ENCODE measurements at regions not wholly inside any gene's neighbourhood (a gene's known extent, or its start where the extent isn't known, plus 50 kb on each side); places are given as distances from the start of the nearest gene placed in this dataset.
"Not testable (repeated sequence)": the region's sequence is repeated elsewhere in the genome, so short reads cannot be mapped to it uniquely, and the experiment has no call there.

- WGBS, 3 donors = 64 to 68% methylated on average over 3 of the region's 3 CpGs; no CpG with 5 or more reads in 1 of the 3 donors
- no peak overlapping the region for H3K27ac ChIP-seq (ENCODE audit: low read depth, low read length)
These were observed 532.6 kb upstream of the AMELY start for GRCh38 chrY:7444141-7444540.

- WGBS, 3 donors = 49 to 62% methylated on average over 4 of the region's 4 CpGs; no CpG with 5 or more reads in 1 of the 3 donors
These were observed 529.4 kb upstream of the AMELY start for GRCh38 chrY:7440796-7441530.

GRCh38 chrY:7437086-7437485 is 525.5 kb upstream of the AMELY start:
- H3K27ac ChIP-seq (ENCODE audit: low read depth, low read length) = no peak overlapping the region
- WGBS, 3 donors = 90 to 95% methylated on average over 1 of the region's 1 CpG; no CpG with 5 or more reads in 1 of the 3 donors

More at GRCh38 chrY:7440796-7441530, 529.4 kb upstream of the AMELY start:
- no peak overlapping the region for H3K27ac ChIP-seq (ENCODE audit: low read depth, low read length)

GRCh38 chrY:7433817-7434809 is 522.6 kb upstream of the AMELY start:
- WGBS, 3 donors = 86 to 90% methylated on average over 10 of the region's 10 CpGs; no CpG with 5 or more reads in 1 of the 3 donors

GRCh38 chrY:7419165-7419564 is 507.6 kb upstream of the AMELY start:
- H3K27ac ChIP-seq (ENCODE audit: low read depth, low read length) = no peak overlapping the region
- whole genome bisulfite sequencing, 3 donors = 47 to 73% methylated on average over 3 of the region's 3 CpGs; no CpG with 5 or more reads in 1 of the 3 donors

More at GRCh38 chrY:7433817-7434809, 522.6 kb upstream of the AMELY start:
- H3K27ac ChIP-seq (ENCODE audit: low read depth, low read length) = no peak overlapping the region

- H3K27ac ChIP-seq (ENCODE audit: low read depth, low read length) = no peak overlapping the region
- WGBS, 3 donors = 91 to 97% methylated on average over 15 to 16 of the region's 16 CpGs; no CpG with 5 or more reads in 1 of the 3 donors
These were observed 506.4 kb upstream of the AMELY start for GRCh38 chrY:7417946-7418345.

GRCh38 chrY:7416406-7416805 is 504.9 kb upstream of the AMELY start:
- no peak overlapping the region for H3K27ac ChIP-seq (ENCODE audit: low read depth, low read length)
- WGBS, 3 donors = 93 to 95% methylated on average over 3 of the region's 3 CpGs; no CpG with 5 or more reads in 1 of the 3 donors

- WGBS, 3 donors = 92 to 94% methylated on average over 7 of the region's 7 CpGs; no CpG with 5 or more reads in 1 of the 3 donors
- H3K27ac ChIP-seq (ENCODE audit: low read depth, low read length) = no peak overlapping the region
These were observed 503.6 kb upstream of the AMELY start for GRCh38 chrY:7415157-7415633.

- WGBS, 3 donors = 93 to 94% methylated on average over 4 of the region's 4 CpGs; no CpG with 5 or more reads in 1 of the 3 donors
- H3K27ac ChIP-seq (ENCODE audit: low read depth, low read length) = no peak overlapping the region
These were observed 478.5 kb upstream of the AMELY start for GRCh38 chrY:7390056-7390455.

- 40 to 64% methylated on average over 6 of the region's 6 CpGs; no CpG with 5 or more reads in 1 of the 3 donors for WGBS, 3 donors
- H3K27ac ChIP-seq (ENCODE audit: low read depth, low read length) = no peak overlapping the region
These were observed 471.4 kb upstream of the AMELY start for GRCh38 chrY:7382988-7383387.

- H3K27ac ChIP-seq (ENCODE audit: low read depth, low read length) = no peak overlapping the region
These were observed 465.5 kb upstream of the AMELY start for GRCh38 chrY:7377091-7377490.

- WGBS, 3 donors = 91 to 98% methylated on average over 4 of the region's 4 CpGs; no CpG with 5 or more reads in 1 of the 3 donors
- H3K27ac ChIP-seq (ENCODE audit: low read depth, low read length) = not testable (repeated sequence)
These were observed 462.9 kb upstream of the AMELY start for GRCh38 chrY:7374485-7374884.

GRCh38 chrY:7371953-7372352 is 460.4 kb upstream of the AMELY start:
- WGBS, 3 donors = 85 to 95% methylated on average over 2 to 3 of the region's 4 CpGs; no CpG with 5 or more reads in 1 of the 3 donors
- not testable (repeated sequence) for H3K27ac ChIP-seq (ENCODE audit: low read depth, low read length)

- 88 to 97% methylated on average over 6 of the region's 6 CpGs; no CpG with 5 or more reads in 1 of the 3 donors for WGBS, 3 donors
- H3K27ac ChIP-seq (ENCODE audit: low read depth, low read length) = not testable (repeated sequence)
These were observed 459.5 kb upstream of the AMELY start for GRCh38 chrY:7371026-7371425.

GRCh38 chrY:7359520-7359919 is 448.0 kb upstream of the AMELY start:
- no peak overlapping the region for H3K27ac ChIP-seq (ENCODE audit: low read depth, low read length)
- 77 to 85% methylated on average over 4 of the region's 4 CpGs; no CpG with 5 or more reads in 1 of the 3 donors for WGBS, 3 donors

- no peak overlapping the region for H3K27ac ChIP-seq (ENCODE audit: low read depth, low read length)
- 19 to 59% methylated on average over 1 of the region's 1 CpG; no CpG with 5 or more reads in 1 of the 3 donors for WGBS, 3 donors
These were observed 446.7 kb upstream of the AMELY start for GRCh38 chrY:7358103-7358752.

GRCh38 chrY:7355891-7356290 is 444.3 kb upstream of the AMELY start:
- WGBS, 3 donors = 92% methylated on average over 6 of the region's 6 CpGs; no CpG with 5 or more reads in 1 of the 3 donors
- not testable (repeated sequence) for H3K27ac ChIP-seq (ENCODE audit: low read depth, low read length)

GRCh38 chrY:7344661-7345060 is 433.1 kb upstream of the AMELY start:
- 1 to 13% methylated on average over 7 of the region's 7 CpGs; no CpG with 5 or more reads in 1 of the 3 donors for WGBS, 3 donors
- no peak overlapping the region for H3K27ac ChIP-seq (ENCODE audit: low read depth, low read length)
